Fibroblast of lung (primary cell): ENCODE measurements at regions not wholly inside any gene's neighbourhood (a gene's known extent, or its start where the extent isn't known, plus 50 kb on each side); places are given as distances from the start of the nearest gene placed in this dataset.

Experiments
- EZH2 ChIP-seq: IDR thresholded peaks from 2 replicates; pipeline ENCODE4 v1.5.1; 2012; ENCODE audit warnings: low read length, control low read depth, mild to moderate bottlenecking; ENCODE audit errors: missing control alignments
- TF ChIP-seq, protein P1 (sequence below), 2 donors: IDR thresholded peaks in 1 of 2; conservative IDR thresholded peaks in 1 of 2; 1 replicate in 1 of 2; 2 replicates in 1 of 2; pipeline ENCODE4 v1.5.1; 2011 to 2012; ENCODE audit warnings: low read length in 2 of 2, control low read depth in 1 of 2, inconsistent platforms in 1 of 2, low read depth in 1 of 2, mild to moderate bottlenecking in 1 of 2

DNA sequence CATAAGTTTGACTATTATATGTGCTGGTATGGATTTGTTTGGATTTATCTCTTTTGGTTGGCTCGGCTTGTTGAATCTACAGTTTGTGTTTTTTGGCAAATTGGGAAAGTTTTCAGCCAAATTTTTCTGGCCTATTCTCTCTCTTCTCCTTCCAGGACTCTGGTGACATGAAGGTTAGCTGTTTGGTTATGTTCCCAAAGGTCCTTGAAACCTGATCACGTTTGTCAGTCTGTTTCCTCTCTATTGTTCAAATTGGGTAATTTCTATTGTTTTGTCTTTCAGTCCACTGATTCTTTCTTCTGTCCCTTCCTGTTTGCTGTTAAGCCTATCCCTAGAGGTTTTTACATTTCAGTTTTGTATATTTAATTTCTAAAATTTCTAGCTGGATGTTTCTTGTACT is 81.5 kb upstream of the SHISA2 start:
- TF ChIP-seq, protein P1, sequence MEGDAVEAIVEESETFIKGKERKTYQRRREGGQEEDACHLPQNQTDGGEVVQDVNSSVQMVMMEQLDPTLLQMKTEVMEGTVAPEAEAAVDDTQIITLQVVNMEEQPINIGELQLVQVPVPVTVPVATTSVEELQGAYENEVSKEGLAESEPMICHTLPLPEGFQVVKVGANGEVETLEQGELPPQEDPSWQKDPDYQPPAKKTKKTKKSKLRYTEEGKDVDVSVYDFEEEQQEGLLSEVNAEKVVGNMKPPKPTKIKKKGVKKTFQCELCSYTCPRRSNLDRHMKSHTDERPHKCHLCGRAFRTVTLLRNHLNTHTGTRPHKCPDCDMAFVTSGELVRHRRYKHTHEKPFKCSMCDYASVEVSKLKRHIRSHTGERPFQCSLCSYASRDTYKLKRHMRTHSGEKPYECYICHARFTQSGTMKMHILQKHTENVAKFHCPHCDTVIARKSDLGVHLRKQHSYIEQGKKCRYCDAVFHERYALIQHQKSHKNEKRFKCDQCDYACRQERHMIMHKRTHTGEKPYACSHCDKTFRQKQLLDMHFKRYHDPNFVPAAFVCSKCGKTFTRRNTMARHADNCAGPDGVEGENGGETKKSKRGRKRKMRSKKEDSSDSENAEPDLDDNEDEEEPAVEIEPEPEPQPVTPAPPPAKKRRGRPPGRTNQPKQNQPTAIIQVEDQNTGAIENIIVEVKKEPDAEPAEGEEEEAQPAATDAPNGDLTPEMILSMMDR (conservative IDR thresholded peaks at IDR 0.05 in 1 of 2, IDR thresholded peaks at IDR 0.05 in 1 of 2; ENCODE audit: low read depth in 1 of 2, low read length in 2 of 2): no peak
- TF ChIP-seq EZH2: no peak
